DND-41 (cell line): ENCODE measurements at regions not wholly inside any gene's neighbourhood (a gene's known extent, or its start where the extent isn't known, plus 50 kb on each side); places are given as distances from the start of the nearest gene placed in this dataset.

ENCODE experiments used
- ATAC-seq: fragments of 200-7000 bp; cut with Tn5 transposase; 3 replicates; pipeline ENCODE4 v1.9.1; 2021; ENCODE audit warnings: low read depth; ENCODE audit not compliant: insufficient read depth
- DNase-seq: peaks from one replicate; pipeline ENCODE4 v3.0.0-alpha.2; 2020
- H2AFZ ChIP-seq: 2 replicates; pipeline ENCODE4 v1.6.0; 2012; ENCODE audit warnings: low read depth, low read length
- H3K27ac ChIP-seq: 2 replicates; pipeline ENCODE4 v1.5.1; 2012; ENCODE audit warnings: low read length, inconsistent platforms
- H3K27me3 ChIP-seq: fragments of 200-600 bp; sonication (generic); 2 replicates; pipeline ENCODE4 v1.6.0; 2012; ENCODE audit warnings: low read length, mild to moderate bottlenecking, inconsistent platforms; ENCODE audit not compliant: insufficient read depth, poor library complexity
- H3K36me3 ChIP-seq: 2 replicates; pipeline ENCODE4 v1.5.1; 2012; ENCODE audit warnings: low read length, inconsistent platforms; ENCODE audit not compliant: insufficient read depth
- H3K4me1 ChIP-seq: 2 replicates; pipeline ENCODE4 v1.5.1; 2012; ENCODE audit warnings: mild to moderate bottlenecking, low read length; ENCODE audit not compliant: insufficient read depth
- H3K4me2 ChIP-seq: 2 replicates; pipeline ENCODE4 v1.6.0; 2012; ENCODE audit warnings: mild to moderate bottlenecking, moderate library complexity, low read length, inconsistent platforms; ENCODE audit not compliant: insufficient read depth
- H3K4me3 ChIP-seq, 2 experiments: fragments of 200-600 bp in 1 of 2; shearing (Covaris generic) in 1 of 2; 2 replicates each; pipeline ENCODE4 v1.5.1; 2012 to 2016; ENCODE audit warnings: inconsistent platforms in 2 of 2, low read length in 2 of 2, mild to moderate bottlenecking in 2 of 2, low read depth in 1 of 2, moderate library complexity in 1 of 2
- H3K79me2 ChIP-seq: 2 replicates; pipeline ENCODE4 v1.6.0; 2012; ENCODE audit warnings: low read length, inconsistent platforms; ENCODE audit not compliant: insufficient read depth
- H3K9ac ChIP-seq: 2 replicates; pipeline ENCODE4 v1.6.0; 2012; ENCODE audit warnings: low read depth, mild to moderate bottlenecking, inconsistent platforms, low read length, moderate library complexity
- H3K9me3 ChIP-seq: 2 replicates; pipeline ENCODE4 v1.5.1; 2012; ENCODE audit warnings: low read length, moderate library complexity, mild to moderate bottlenecking, inconsistent platforms; ENCODE audit not compliant: insufficient read depth, severe bottlenecking
- H4K20me1 ChIP-seq: 2 replicates; pipeline ENCODE4 v1.6.0; 2012; ENCODE audit warnings: low read length; ENCODE audit not compliant: insufficient read depth
- CTCF ChIP-seq: IDR thresholded peaks from 2 replicates; pipeline ENCODE4 v1.5.1; 2012; ENCODE audit warnings: borderline replicate concordance, low read length, moderate library complexity, mild to moderate bottlenecking; ENCODE audit not compliant: poor library complexity, severe bottlenecking; ENCODE audit errors: extremely low read depth
- EZH2 ChIP-seq: IDR thresholded peaks from 3 replicates; pipeline ENCODE4 v1.6.1; 2012; ENCODE audit warnings: borderline replicate concordance, low read depth, mild to moderate bottlenecking, moderate library complexity, low read length, inconsistent platforms; ENCODE audit not compliant: severe bottlenecking

GRCh38 chr7:145644426-145645134 is 472.0 kb upstream of the CNTNAP2 start:
- no peak overlapping the region for H3K9ac ChIP-seq
- H3K4me3 ChIP-seq = no peak overlapping the region
- no peaks in the 10 kb centered on the region for H3K36me3 ChIP-seq
- H3K27ac ChIP-seq = no peak overlapping the region
- no peak for TF ChIP-seq CTCF
- H4K20me1 ChIP-seq = no peaks in the 10 kb centered on the region
- no peak overlapping the region for H3K4me2 ChIP-seq
- no peak for DNase-seq
- H3K9me3 ChIP-seq = no peaks in the 10 kb centered on the region
- no peaks in the 10 kb centered on the region for H3K79me2 ChIP-seq
- no peaks in the 10 kb centered on the region for H3K4me1 ChIP-seq
- no peak for ATAC-seq
- no peaks in the 10 kb centered on the region for H3K27me3 ChIP-seq
- H2AFZ ChIP-seq = no peak overlapping the region

DNA sequence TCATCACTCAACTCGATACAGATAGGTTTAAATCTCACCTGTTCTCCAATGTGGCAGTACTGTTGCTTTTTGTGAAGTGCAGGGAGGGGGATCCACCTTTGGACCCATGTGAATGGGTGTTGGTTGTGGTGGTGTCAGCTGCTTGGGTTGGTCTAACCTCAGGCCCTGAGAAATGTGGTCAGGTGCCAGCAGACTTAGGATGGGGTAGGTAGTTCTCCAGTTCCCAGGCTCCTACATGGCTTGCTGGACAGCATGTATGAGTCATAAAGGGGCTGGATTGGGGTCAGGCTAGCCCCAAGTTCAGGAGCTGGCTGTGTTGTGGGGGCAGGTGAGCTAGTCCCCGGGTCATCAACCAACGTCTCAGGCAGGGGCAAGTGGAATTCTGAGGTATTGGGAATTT is 472.6 kb upstream of the CNTNAP2 start:
- Histone ChIP-seq H3K9ac (no peak overlapping the region), H3K4me2 (no peak overlapping the region), H3K79me2 (no peaks in the 10 kb centered on the region), H3K9me3 (no peaks in the 10 kb centered on the region), H3K36me3 (no peaks in the 10 kb centered on the region), H3K4me3 (no peak overlapping the region), H2AFZ (no peak overlapping the region), H4K20me1 (no peaks in the 10 kb centered on the region), H3K4me1 (no peaks in the 10 kb centered on the region), H3K27ac (no peak overlapping the region), H3K27me3 (no peaks in the 10 kb centered on the region)
- TF ChIP-seq EZH2 (no peak), CTCF (no peak)
- DNase-seq = no peak
- ATAC-seq = no peak

DNA sequence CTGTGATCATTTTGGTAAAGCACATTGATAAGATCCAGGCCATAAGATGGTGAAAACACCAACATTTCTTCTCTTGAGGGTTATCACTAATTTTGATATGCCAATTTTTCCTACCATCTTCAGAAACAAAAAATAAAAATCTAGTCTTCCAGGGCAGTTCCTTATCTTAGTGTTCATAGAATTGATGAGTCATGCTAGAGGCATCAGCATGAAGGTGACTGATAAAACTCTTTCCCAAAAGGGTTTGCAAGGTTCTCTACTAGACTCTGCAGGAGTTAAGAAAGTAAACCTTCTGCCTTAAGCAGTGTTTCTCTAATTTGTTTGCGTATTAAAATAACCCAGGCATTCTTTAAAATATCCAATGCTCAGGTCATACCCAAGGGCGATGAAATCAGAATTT is 483.1 kb upstream of the CNTNAP2 start:
- no peak overlapping the region for H3K27ac ChIP-seq
- no peak overlapping the region for H3K9ac ChIP-seq
- H4K20me1 ChIP-seq = no peaks in the 10 kb centered on the region
- H3K4me3 ChIP-seq = no peak overlapping the region
- no peaks in the 10 kb centered on the region for H3K4me1 ChIP-seq
- no peak for DNase-seq
- no peaks in the 10 kb centered on the region for H3K27me3 ChIP-seq
- no peak overlapping the region for H3K4me2 ChIP-seq
- no peak for TF ChIP-seq EZH2
- H3K36me3 ChIP-seq = no peaks in the 10 kb centered on the region
- H3K9me3 ChIP-seq = no peaks in the 10 kb centered on the region
- ATAC-seq = no peak
- H2AFZ ChIP-seq = no peak overlapping the region
- no peaks in the 10 kb centered on the region for H3K79me2 ChIP-seq

DNA sequence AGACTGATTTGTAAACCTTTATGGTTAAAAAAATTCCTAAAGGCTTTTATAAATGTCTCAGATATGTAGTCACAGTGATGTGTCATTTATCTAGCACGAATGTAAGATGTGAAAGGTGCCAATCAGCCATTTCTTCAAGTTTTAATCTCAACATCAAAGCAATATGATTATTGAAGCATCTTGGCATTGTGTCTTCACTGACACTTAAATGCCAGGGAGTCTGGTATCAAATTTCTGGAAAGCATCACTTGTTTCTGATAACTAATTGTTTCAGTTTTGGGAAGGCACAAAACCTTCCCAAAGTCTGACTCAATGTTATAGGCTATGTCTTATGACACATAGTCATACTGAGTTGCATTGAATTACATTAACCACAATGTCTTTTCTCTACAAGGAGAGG is 492.0 kb upstream of the CNTNAP2 start:
- Histone ChIP-seq H3K9ac (no peak overlapping the region), H3K27ac (no peak overlapping the region), H2AFZ (no peak overlapping the region), H3K79me2 (no peaks in the 10 kb centered on the region), H3K4me2 (no peak overlapping the region), H3K4me1 (no peaks in the 10 kb centered on the region), H4K20me1 (no peaks in the 10 kb centered on the region), H3K9me3 (no peaks in the 10 kb centered on the region), H3K27me3 (no peaks in the 10 kb centered on the region), H3K36me3 (no peaks in the 10 kb centered on the region), H3K4me3 (no peak overlapping the region)
- no peak for ATAC-seq
- TF ChIP-seq EZH2 (no peak), CTCF (no peak)
- no peak for DNase-seq
